Astrocyte of the spinal cord (primary cell): ENCODE measurements at regions not wholly inside any gene's neighbourhood (a gene's known extent, or its start where the extent isn't known, plus 50 kb on each side); places are given as distances from the start of the nearest gene placed in this dataset.

ENCODE experiments used
- DNase-seq: peaks from one replicate; pipeline ENCODE4 v3.0.0; 2011; ENCODE audit warnings: low read depth, low spot score
- H3K4me3 ChIP-seq: 2 replicates; pipeline ENCODE4 v1.5.1; 2011; ENCODE audit warnings: low read depth, mild to moderate bottlenecking, low read length, moderate library complexity
- in situ Hi-C: cut with HindIII; loops from 2 replicates; pipeline ENCODE4 v1.10.0; 2017; ENCODE audit warnings: low sequenced_read_pairs
- TF ChIP-seq, protein P1 (sequence below): IDR thresholded peaks from 2 replicates; pipeline ENCODE4 v1.5.1; 2012; ENCODE audit warnings: low read depth, mild to moderate bottlenecking, low read length, inconsistent platforms

GRCh38 chr5:12330993-12331588 lies 426.8 kb upstream of the CTNND2 start:
- H3K4me3 ChIP-seq = no peak overlapping the region
- TF ChIP-seq, protein P1, sequence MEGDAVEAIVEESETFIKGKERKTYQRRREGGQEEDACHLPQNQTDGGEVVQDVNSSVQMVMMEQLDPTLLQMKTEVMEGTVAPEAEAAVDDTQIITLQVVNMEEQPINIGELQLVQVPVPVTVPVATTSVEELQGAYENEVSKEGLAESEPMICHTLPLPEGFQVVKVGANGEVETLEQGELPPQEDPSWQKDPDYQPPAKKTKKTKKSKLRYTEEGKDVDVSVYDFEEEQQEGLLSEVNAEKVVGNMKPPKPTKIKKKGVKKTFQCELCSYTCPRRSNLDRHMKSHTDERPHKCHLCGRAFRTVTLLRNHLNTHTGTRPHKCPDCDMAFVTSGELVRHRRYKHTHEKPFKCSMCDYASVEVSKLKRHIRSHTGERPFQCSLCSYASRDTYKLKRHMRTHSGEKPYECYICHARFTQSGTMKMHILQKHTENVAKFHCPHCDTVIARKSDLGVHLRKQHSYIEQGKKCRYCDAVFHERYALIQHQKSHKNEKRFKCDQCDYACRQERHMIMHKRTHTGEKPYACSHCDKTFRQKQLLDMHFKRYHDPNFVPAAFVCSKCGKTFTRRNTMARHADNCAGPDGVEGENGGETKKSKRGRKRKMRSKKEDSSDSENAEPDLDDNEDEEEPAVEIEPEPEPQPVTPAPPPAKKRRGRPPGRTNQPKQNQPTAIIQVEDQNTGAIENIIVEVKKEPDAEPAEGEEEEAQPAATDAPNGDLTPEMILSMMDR = no peak
- no peak for DNase-seq
- in situ Hi-C loops = no loop called here

GRCh38 chr5:12330381-12330780 lies 426.1 kb upstream of the CTNND2 start:
- DNase-seq = no peak
- H3K4me3 ChIP-seq = no peak overlapping the region
- TF ChIP-seq, protein P1 = no peak
- in situ Hi-C loops = no loop called here

DNA sequence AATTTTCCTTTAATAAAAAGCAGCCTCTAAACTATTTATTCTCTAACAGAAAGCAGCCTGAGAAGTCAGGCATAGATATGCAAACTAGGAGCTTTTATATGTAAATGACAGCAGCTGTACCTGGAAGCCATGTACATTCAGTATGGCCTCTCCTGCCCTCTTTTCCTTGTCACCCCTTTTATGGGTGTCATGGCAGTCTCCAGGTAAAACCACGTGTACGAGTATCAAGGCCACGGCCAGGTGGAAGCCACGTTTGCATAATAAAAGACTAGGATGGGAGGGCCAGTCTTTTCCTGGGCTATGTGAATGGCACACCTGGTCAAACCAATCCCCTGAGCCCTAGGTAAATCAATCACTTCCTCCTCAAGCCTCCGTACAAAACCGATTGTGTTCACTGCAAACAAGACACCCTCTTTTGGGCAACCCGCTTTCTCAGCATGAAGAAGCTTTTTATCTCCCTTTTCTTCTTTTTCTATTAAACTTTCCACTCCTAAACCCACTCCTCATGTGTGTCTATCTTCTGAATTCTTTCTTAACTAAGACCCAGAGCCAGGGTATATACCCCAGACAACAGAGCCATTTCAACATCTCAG lies 419.5 kb upstream of the CTNND2 start:
- in situ Hi-C loops = no loop called here
- TF ChIP-seq, protein P1 = no peak
- DNase-seq = no peak
- H3K4me3 ChIP-seq = no peak overlapping the region

- no peak overlapping the region for H3K4me3 ChIP-seq
- in situ Hi-C loops = no loop called here
- DNase-seq = no peak
- TF ChIP-seq, protein P1 = no peak
Observed at GRCh38 chr5:12322042-12322441, 417.8 kb upstream of the CTNND2 start.

DNA sequence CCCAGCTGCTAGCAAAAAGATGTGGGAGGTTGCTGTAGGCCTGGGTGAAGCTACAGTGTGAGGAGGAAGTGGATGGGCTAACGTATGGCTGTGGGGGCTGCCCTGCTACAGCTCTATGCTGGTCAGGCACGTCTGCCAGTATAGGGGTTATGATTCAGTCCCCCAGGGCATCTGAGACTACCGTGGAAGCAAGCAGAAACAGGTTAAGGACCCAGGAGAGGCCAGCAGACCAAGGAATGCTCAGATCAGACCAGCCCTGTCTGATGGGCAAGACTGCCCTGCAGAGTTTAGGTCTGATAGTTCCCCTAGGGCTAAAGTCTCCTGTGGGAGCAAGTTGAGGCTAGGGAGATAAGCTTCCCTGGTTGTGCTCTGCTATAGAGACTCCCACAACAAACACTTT lies 416.1 kb upstream of the CTNND2 start:
- in situ Hi-C loops = no loop called here
- H3K4me3 ChIP-seq = no peak overlapping the region
- TF ChIP-seq, protein P1 = no peak
- DNase-seq = no peak

DNA sequence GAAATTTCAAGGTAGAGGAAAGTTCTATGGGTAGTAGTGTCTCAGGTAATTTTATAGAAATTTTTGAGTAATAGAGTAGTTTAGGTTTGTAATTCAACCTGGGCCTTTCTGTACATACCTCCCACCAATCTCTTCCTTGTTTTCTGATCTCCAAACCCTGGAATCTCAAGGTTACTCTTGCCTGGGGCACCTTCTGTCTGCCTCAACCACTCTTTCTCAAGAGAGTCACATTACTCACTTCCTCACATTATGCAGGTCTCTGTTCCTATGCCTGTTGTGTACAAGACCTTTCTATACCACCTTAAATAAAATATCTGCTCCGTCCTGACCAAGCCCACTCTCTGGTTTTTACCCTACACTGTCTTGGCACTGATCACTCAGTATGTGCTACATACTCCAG lies 412.6 kb upstream of the CTNND2 start:
- in situ Hi-C loops = no loop called here
- no peak overlapping the region for H3K4me3 ChIP-seq
- TF ChIP-seq, protein P1 = no peak
- DNase-seq = no peak
